Kidney epithelial cell (primary cell): ENCODE measurements at regions not wholly inside any gene's neighbourhood (a gene's known extent, or its start where the extent isn't known, plus 50 kb on each side); places are given as distances from the start of the nearest gene placed in this dataset.
"Not testable (repeated sequence)": the region's sequence is repeated elsewhere in the genome, so short reads cannot be mapped to it uniquely, and the experiment has no call there.

Experiments
- DNase-seq: peaks from one replicate; pipeline ENCODE4 v3.0.0-alpha.2; 2010; ENCODE audit warnings: low read depth
- H3K27me3 ChIP-seq: 2 replicates; pipeline ENCODE4 v1.6.0; 2011; ENCODE audit warnings: low read length; ENCODE audit not compliant: control insufficient read depth, insufficient read depth
- H3K36me3 ChIP-seq: 2 replicates; pipeline ENCODE4 v1.5.1; 2011; ENCODE audit warnings: low read length; ENCODE audit not compliant: control insufficient read depth, insufficient read depth
- H3K4me3 ChIP-seq: 2 replicates; pipeline ENCODE4 v1.5.1; 2011; ENCODE audit warnings: low read depth, mild to moderate bottlenecking, control low read depth, low read length
- TF ChIP-seq, protein P1 (sequence below): IDR thresholded peaks from 2 replicates; pipeline ENCODE4 v1.5.1; 2011; ENCODE audit warnings: mild to moderate bottlenecking, moderate library complexity, low read length, control low read depth, inconsistent platforms; ENCODE audit not compliant: insufficient read depth, poor library complexity, severe bottlenecking

GRCh38 chr5:102099766-102100331 is 196.2 kb downstream of the SLCO4C1 start:
- no peaks in the 10 kb centered on the region for H3K27me3 ChIP-seq
- TF ChIP-seq, protein P1, sequence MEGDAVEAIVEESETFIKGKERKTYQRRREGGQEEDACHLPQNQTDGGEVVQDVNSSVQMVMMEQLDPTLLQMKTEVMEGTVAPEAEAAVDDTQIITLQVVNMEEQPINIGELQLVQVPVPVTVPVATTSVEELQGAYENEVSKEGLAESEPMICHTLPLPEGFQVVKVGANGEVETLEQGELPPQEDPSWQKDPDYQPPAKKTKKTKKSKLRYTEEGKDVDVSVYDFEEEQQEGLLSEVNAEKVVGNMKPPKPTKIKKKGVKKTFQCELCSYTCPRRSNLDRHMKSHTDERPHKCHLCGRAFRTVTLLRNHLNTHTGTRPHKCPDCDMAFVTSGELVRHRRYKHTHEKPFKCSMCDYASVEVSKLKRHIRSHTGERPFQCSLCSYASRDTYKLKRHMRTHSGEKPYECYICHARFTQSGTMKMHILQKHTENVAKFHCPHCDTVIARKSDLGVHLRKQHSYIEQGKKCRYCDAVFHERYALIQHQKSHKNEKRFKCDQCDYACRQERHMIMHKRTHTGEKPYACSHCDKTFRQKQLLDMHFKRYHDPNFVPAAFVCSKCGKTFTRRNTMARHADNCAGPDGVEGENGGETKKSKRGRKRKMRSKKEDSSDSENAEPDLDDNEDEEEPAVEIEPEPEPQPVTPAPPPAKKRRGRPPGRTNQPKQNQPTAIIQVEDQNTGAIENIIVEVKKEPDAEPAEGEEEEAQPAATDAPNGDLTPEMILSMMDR, result no peak
- H3K36me3 ChIP-seq, result no peaks in the 10 kb centered on the region
- H3K4me3 ChIP-seq, result no peak overlapping the region
- no peak for DNase-seq

GRCh38 chr5:102099083-102099482 is 197.0 kb downstream of the SLCO4C1 start:
- not testable (repeated sequence) for DNase-seq, H3K36me3 ChIP-seq, H3K4me3 ChIP-seq, H3K27me3 ChIP-seq

DNA sequence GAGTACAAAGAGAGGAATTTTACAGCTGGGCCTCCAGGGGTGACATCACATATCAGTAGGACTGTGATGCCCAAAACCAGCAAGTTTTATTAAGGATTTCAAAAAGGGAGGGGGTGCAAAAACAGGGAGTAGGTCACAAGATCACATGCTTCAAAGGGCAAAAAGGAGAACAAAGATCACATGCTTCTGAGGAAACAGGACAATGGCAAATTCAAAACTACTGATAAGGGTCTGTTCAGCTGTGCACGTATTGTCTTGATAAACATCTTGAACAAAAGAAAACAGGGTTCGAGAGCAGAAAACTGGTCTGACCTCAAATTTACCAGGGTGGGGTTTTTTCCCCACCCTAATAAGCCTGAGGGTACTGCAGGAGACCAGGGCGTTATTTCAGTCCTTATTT is 197.5 kb downstream of the SLCO4C1 start:
- not testable (repeated sequence) for H3K4me3 ChIP-seq, DNase-seq, H3K36me3 ChIP-seq, H3K27me3 ChIP-seq

- Histone ChIP-seq H3K27me3 (no peaks in the 10 kb centered on the region), H3K4me3 (no peak overlapping the region), H3K36me3 (no peaks in the 10 kb centered on the region)
- TF ChIP-seq, protein P1, result peak; percentile 46
- no peak for DNase-seq
Measured at GRCh38 chr5:102090770-102091169, 205.3 kb downstream of the SLCO4C1 start.

DNA sequence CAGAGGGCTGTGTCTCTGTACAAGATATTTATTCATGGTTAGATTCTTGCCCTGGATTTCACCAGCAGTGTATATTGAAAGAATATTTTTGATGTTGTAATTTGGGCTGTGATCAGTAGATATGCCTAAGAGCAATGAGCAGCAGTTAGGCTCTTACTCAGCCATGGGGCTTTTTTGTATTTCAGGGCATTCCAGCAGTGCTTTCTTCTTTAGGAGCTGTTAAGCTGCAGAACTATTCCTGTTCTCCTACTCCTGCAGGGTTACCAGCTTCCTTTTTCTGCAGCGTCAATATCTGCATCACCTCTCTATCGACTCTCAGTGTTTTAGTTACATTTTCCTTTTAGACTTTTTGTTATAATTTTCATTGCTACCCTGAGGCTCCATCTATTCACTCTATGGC is 206.2 kb downstream of the SLCO4C1 start:
- no peak for DNase-seq
- TF ChIP-seq, protein P1, result no peak

GRCh38 chr5:102087906-102088305 is 208.2 kb downstream of the SLCO4C1 start:
- Histone ChIP-seq H3K4me3 (no peak overlapping the region), H3K36me3 (no peaks in the 10 kb centered on the region)
- TF ChIP-seq, protein P1, result no peak

More for the DNA sequence above, 206.2 kb downstream of the SLCO4C1 start:
- Histone ChIP-seq H3K36me3 (no peaks in the 10 kb centered on the region), H3K27me3 (no peaks in the 10 kb centered on the region), H3K4me3 (no peak overlapping the region)

GRCh38 chr5:102080288-102080687 is 215.8 kb downstream of the SLCO4C1 start:
- TF ChIP-seq, protein P1, result no peak
- Histone ChIP-seq H3K36me3 (no peaks in the 10 kb centered on the region), H3K4me3 (no peak overlapping the region), H3K27me3 (no peaks in the 10 kb centered on the region)
- DNase-seq, result no peak

More at GRCh38 chr5:102087906-102088305, 208.2 kb downstream of the SLCO4C1 start:
- no peak for DNase-seq
- no peaks in the 10 kb centered on the region for H3K27me3 ChIP-seq
